ENCODE measurements at regions not wholly inside any gene's neighbourhood (a gene's known extent, or its start where the extent isn't known, plus 50 kb on each side); places are given as distances from the start of the nearest gene placed in this dataset.

DNA sequence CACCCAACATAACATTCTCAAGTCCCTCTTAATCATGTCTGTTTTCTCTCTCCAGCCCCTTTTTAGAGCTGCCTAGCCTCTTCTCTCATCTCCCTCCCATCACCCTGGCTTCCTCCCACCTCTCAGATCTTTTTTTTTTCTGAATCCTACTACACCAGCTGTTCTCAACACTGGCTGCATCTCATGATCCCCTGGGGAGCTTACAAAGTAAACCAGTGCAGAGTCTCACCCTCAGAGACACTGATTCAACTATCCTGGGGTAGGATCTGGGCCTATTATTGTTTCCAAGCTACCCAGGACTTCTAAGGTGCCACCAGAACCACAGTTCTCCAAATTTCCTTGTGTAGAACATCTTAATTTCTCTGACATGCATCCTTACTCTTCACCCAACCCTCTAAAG, 50.3 kb upstream of the ACAN start:
- no peaks in the 10 kb centered on the region for H3K9me1 ChIP-seq (ENCODE audit: insufficient read depth, low read length)
- no peaks in the 10 kb centered on the region for H3K4me1 ChIP-seq (ENCODE audit: control insufficient read depth, insufficient read depth, low read length)
- intact Hi-C loops (cut with micrococcal nuclease), result no loop called here
- no peak overlapping the region for H3K4me2 ChIP-seq (ENCODE audit: low read depth, low read length)
- H3K27me3 ChIP-seq (ENCODE audit: control insufficient read depth, insufficient read depth, low read length), result peaks cover 12% of the 10 kb centered on the region
- DNase-seq, result no peak
- H3K9ac ChIP-seq (ENCODE audit: low read depth, low read length), result no peak overlapping the region
- no peak overlapping the region for H3K4ac ChIP-seq (ENCODE audit: low read depth, low read length)
- no peak for ATAC-seq (ENCODE audit: low read depth)
- dilution Hi-C loops (cut with HindIII; ENCODE audit: low sequenced_read_pairs, unreplicated experiment), result no loop called here
- H3K23ac ChIP-seq (ENCODE audit: low read depth, low read length), result no peak overlapping the region
- H3K4me3 ChIP-seq (ENCODE audit: insufficient read depth, low read depth, low read length), result no peak overlapping the region
- no peak overlapping the region for H2BK120ac ChIP-seq (ENCODE audit: low read depth, low read length)
- ChIA-PET CTCF (no interaction called here), POLR2A (ENCODE audit: unreplicated experiment) (no interaction called here)
- no peak overlapping the region for H4K5ac ChIP-seq (ENCODE audit: low read depth, low read length)
- in situ Hi-C loops (cut with MboI; ENCODE audit: low sequenced_read_pairs), result no loop called here
- no peak overlapping the region for H2BK15ac ChIP-seq (ENCODE audit: low read depth, low read length)
- H3K36me3 ChIP-seq (ENCODE audit: control insufficient read depth, insufficient read depth, low read length), result no peaks in the 10 kb centered on the region
- H3K14ac ChIP-seq (replicated peaks; ENCODE audit: low read depth, low read length), result no peak overlapping the region
- no peak overlapping the region for H3K27ac ChIP-seq (ENCODE audit: insufficient read depth, low read length)
- no peak overlapping the region for H2AK5ac ChIP-seq (ENCODE audit: low read depth, low read length)
- H4K91ac ChIP-seq (ENCODE audit: insufficient read depth, low read depth, low read length), result no peak overlapping the region
- no peak overlapping the region for H2AK9ac ChIP-seq (replicated peaks; ENCODE audit: low read depth, low read length, poor library complexity)
- BruUV-seq (replicated peaks), result no TSS peak
- H4K8ac ChIP-seq (ENCODE audit: low read depth in 2 of 2, low read length in 2 of 2), result no peak overlapping the region
- TF ChIP-seq RCOR1 (IDR thresholded peaks at IDR 0.05; ENCODE audit: insufficient replicate concordance, low read length), result no peak
- no peak for TF ChIP-seq CTCF (conservative IDR thresholded peaks at IDR 0.05; ENCODE audit: low read depth, low read length)
- TF ChIP-seq BHLHE40 (IDR thresholded peaks at IDR 0.05; ENCODE audit: low read depth, low read length), result no peak
- TF ChIP-seq CEBPB (IDR thresholded peaks at IDR 0.05; ENCODE audit: low read depth, low read length), result no peak
- no peak for TF ChIP-seq NFE2L2 (IDR thresholded peaks at IDR 0.05; ENCODE audit: low read depth, low read length)
- no peak for TF ChIP-seq POLR2A (IDR thresholded peaks at IDR 0.05; ENCODE audit: low read depth, low read length)
- no peak for TF ChIP-seq SMC3 (IDR thresholded peaks at IDR 0.05; ENCODE audit: low read depth, low read length)
- TF ChIP-seq RAD21 (IDR thresholded peaks at IDR 0.05; ENCODE audit: low read length), result no peak
- TF ChIP-seq MAFK (IDR thresholded peaks at IDR 0.05; ENCODE audit: low read depth, low read length), result no peak
- no peak for TF ChIP-seq ELK1 (IDR thresholded peaks at IDR 0.05; ENCODE audit: borderline replicate concordance, low read depth, low read length)
- no peak for TF ChIP-seq RFX5 (IDR thresholded peaks at IDR 0.05; ENCODE audit: low read depth, low read length)
- TF ChIP-seq FOS (IDR thresholded peaks at IDR 0.05; ENCODE audit: low read depth, low read length), result no peak
- TF ChIP-seq USF2 (IDR thresholded peaks at IDR 0.05; ENCODE audit: low read depth, low read length), result no peak
- TF ChIP-seq CHD1 (IDR thresholded peaks at IDR 0.05; ENCODE audit: low read depth, low read length), result no peak
- TF ChIP-seq MXI1 (IDR thresholded peaks at IDR 0.05; ENCODE audit: borderline replicate concordance, low read depth, low read length), result no peak
- TF ChIP-seq MAZ (IDR thresholded peaks at IDR 0.05; ENCODE audit: borderline replicate concordance, low read depth, low read length), result no peak
- H3K18ac ChIP-seq (ENCODE audit: low read depth, low read length), result no peak overlapping the region
- H2BK20ac ChIP-seq (ENCODE audit: low read depth, low read length), result no peak overlapping the region
- no peaks in the 10 kb centered on the region for H4K20me1 ChIP-seq (ENCODE audit: insufficient read depth, low read length)
- H3K56ac ChIP-seq (ENCODE audit: extremely low read depth, insufficient read depth, low read length), result no peak overlapping the region
- no peak overlapping the region for H2AFZ ChIP-seq (replicated peaks; ENCODE audit: low read length, poor library complexity)
- H3K9me3 ChIP-seq (ENCODE audit: control insufficient read depth, insufficient read depth, low read length), result no peaks in the 10 kb centered on the region
- H3K79me1 ChIP-seq (ENCODE audit: low read depth in 1 of 2, low read length in 2 of 2), result no peaks in the 10 kb centered on the region
- H2BK5ac ChIP-seq (ENCODE audit: low read depth, low read length, poor library complexity, severe bottlenecking), result no peak overlapping the region

All from IMR-90 (cell line).